ENCODE measurements at regions not wholly inside any gene's neighbourhood (a gene's known extent, or its start where the extent isn't known, plus 50 kb on each side); places are given as distances from the start of the nearest gene placed in this dataset.

- DNase-seq (ENCODE audit: low spot score) = no peak
These were observed 204.0 kb upstream of the GHITM start for GRCh38 chr10:83935339-83935736.

- DNase-seq (ENCODE audit: low spot score) = no peak
These were observed 203.4 kb upstream of the GHITM start for GRCh38 chr10:83935911-83936310.

GRCh38 chr10:83937161-83937560 is 202.1 kb upstream of the GHITM start:
- DNase-seq (ENCODE audit: low spot score) = no peak

GRCh38 chr10:83937826-83938225 is 201.5 kb upstream of the GHITM start:
- DNase-seq (ENCODE audit: low spot score) = no peak

GRCh38 chr10:83941189-83941588 is 198.1 kb upstream of the GHITM start:
- DNase-seq (ENCODE audit: low spot score) = no peak

GRCh38 chr10:83942410-83942809 is 196.9 kb upstream of the GHITM start:
- no peak for DNase-seq (ENCODE audit: low spot score)

- DNase-seq (ENCODE audit: low spot score) = no peak
These were observed 196.3 kb upstream of the GHITM start for GRCh38 chr10:83943049-83943448.

- no peak for DNase-seq (ENCODE audit: low spot score)
These were observed 195.4 kb upstream of the GHITM start for GRCh38 chr10:83943920-83944319.

GRCh38 chr10:83945982-83946718 is 193.2 kb upstream of the GHITM start:
- no peak for DNase-seq (ENCODE audit: low spot score)

GRCh38 chr10:83952314-83952713 is 187.0 kb upstream of the GHITM start:
- no peak for DNase-seq (ENCODE audit: low spot score)

GRCh38 chr10:83953589-83953988 is 185.7 kb upstream of the GHITM start:
- no peak for DNase-seq (ENCODE audit: low spot score)

GRCh38 chr10:83954193-83954799 is 185.0 kb upstream of the GHITM start:
- DNase-seq (ENCODE audit: low spot score) = no peak

GRCh38 chr10:83955406-83955805 is 183.9 kb upstream of the GHITM start:
- DNase-seq (ENCODE audit: low spot score) = no peak

GRCh38 chr10:83957168-83957947 is 182.0 kb upstream of the GHITM start:
- DNase-seq (ENCODE audit: low spot score) = no peak

- no peak for DNase-seq (ENCODE audit: low spot score)
These were observed 180.0 kb upstream of the GHITM start for GRCh38 chr10:83959328-83959727.

GRCh38 chr10:83960125-83960524 is 179.2 kb upstream of the GHITM start:
- no peak for DNase-seq (ENCODE audit: low spot score)

- DNase-seq (ENCODE audit: low spot score) = no peak
These were observed 177.7 kb upstream of the GHITM start for GRCh38 chr10:83961620-83962019.

- no peak for DNase-seq (ENCODE audit: low spot score)
These were observed 175.9 kb upstream of the GHITM start for GRCh38 chr10:83963446-83963845.

GRCh38 chr10:83965473-83965872 is 173.8 kb upstream of the GHITM start:
- no peak for DNase-seq (ENCODE audit: low spot score)

GRCh38 chr10:83968052-83968451 is 171.3 kb upstream of the GHITM start:
- DNase-seq (ENCODE audit: low spot score) = no peak

GRCh38 chr10:83978681-83979383 is 160.5 kb upstream of the GHITM start:
- no peak for DNase-seq (ENCODE audit: low spot score)

- DNase-seq (ENCODE audit: low spot score) = no peak
These were observed 156.5 kb upstream of the GHITM start for GRCh38 chr10:83982812-83983211.
